Heart left ventricle (tissue), 16 donors: ENCODE measurements at regions not wholly inside any gene's neighbourhood (a gene's known extent, or its start where the extent isn't known, plus 50 kb on each side); places are given as distances from the start of the nearest gene placed in this dataset.

Experiments used
- ATAC-seq, 4 donors: fragments of 200-7000 bp; cut with Tn5 transposase; one replicate each; pipeline ENCODE4 v1.9.1; 2020 to 2022; ENCODE audit warnings: moderate library complexity in 4 of 4, mild to moderate bottlenecking in 3 of 4, moderate number of reproducible peaks in 1 of 4
- DNase-seq, 5 donors: peaks; one replicate each; pipeline ENCODE4 v3.0.0-alpha.2; 2020
- H3K27ac ChIP-seq, 12 donors: fragments of 200-600 bp; sonication (generic) in 4 of 12; one replicate each; pipeline versions ENCODE4 v1.5.0 to v1.8.0; 2016 to 2022; ENCODE audit warnings: mild to moderate bottlenecking in 2 of 12
- H3K27me3 ChIP-seq, 9 donors: fragments of 200-600 bp; sonication (generic) in 2 of 9; one replicate each; pipeline versions ENCODE4 v1.5.1 to v1.8.0; 2016 to 2022; ENCODE audit warnings: mild to moderate bottlenecking in 3 of 9
- H3K36me3 ChIP-seq, 9 donors: fragments of 200-600 bp; sonication (generic) in 2 of 9; one replicate each; pipeline versions ENCODE4 v1.5.0 to v1.8.0; 2018 to 2022; ENCODE audit warnings: mild to moderate bottlenecking in 2 of 9
- H3K4me1 ChIP-seq, 12 donors: fragments of 200-600 bp; sonication (generic) in 4 of 12; one replicate each; pipeline versions ENCODE4 v1.5.0 to v1.8.0; 2016 to 2022; ENCODE audit warnings: mild to moderate bottlenecking in 3 of 12
- H3K4me3 ChIP-seq, 12 donors: fragments of 200-600 bp; sonication (generic) in 4 of 12; one replicate each; pipeline versions ENCODE4 v1.5.0 to v1.8.0; 2017 to 2022; ENCODE audit warnings: mild to moderate bottlenecking in 9 of 12, moderate library complexity in 4 of 12
- H3K9me3 ChIP-seq, 12 donors: fragments of 200-600 bp; sonication (generic) in 4 of 12; one replicate each; pipeline versions ENCODE4 v1.5.0 to v1.8.0; 2016 to 2022; ENCODE audit warnings: mild to moderate bottlenecking in 1 of 12
- POLR2A ChIP-seq, 2 donors: fragments of 450-650 bp; IDR thresholded peaks; one replicate each; pipeline ENCODE4 v1.6.1; 2017; ENCODE audit warnings: antibody characterized with exemption in 2 of 2, mild to moderate bottlenecking in 2 of 2, moderate library complexity in 2 of 2
- WGBS, 4 donors: extraction: QIAGEN DNeasy Blood & Tissue Kit in 2 of 4; methylation state at CpG; one replicate each; pipeline versions ENCODE4 v1.1.5 to v1.1.7; 2013 to 2018; 5-methylcytosine and 5-hydroxymethylcytosine counted together
- intact Hi-C, 10 donors: fragments of 100-400 bp; cut with DNase I; formaldehyde crosslinking; loops; one replicate each; pipeline versions ENCODE4 v1.11.1 to v1.14.2; 2022
- TF ChIP-seq, protein P1 (sequence below), 12 donors: fragments of 200-600 bp; sonication (generic) in 4 of 12; IDR thresholded peaks; one replicate each; pipeline versions ENCODE4 v1.5.0 to v1.8.0; 2018 to 2022; ENCODE audit warnings: antibody characterized with exemption in 12 of 12, mild to moderate bottlenecking in 5 of 12
- donor health status: ischemic (EF 13 %, LVEDD 7.1; RV severe dilation, severe dysfunction).
- donor health status: healthy with polysubstance abuse.
- donor health status: DM: no; HTN: yes; CAD: no.
- donor health status: DM: no; HTN: no; CAD: no.
- donor health status: ischemic (EF 25% LVEDD 6.9; RV normal size, moderate dysfunction).
- donor health status: ischemic (EF 25% LVEDD 5.7; RV mildly dilated, moderate dysfunction).
- donor health status: healthy.
- donor health status: DM: yes; HTN: yes; CAD: no.
- donor health status: ischemic (EF 35%, LVEDD 5.7; RV mildly dilated, moderate dysfunction).
- donor health status: nonischemic (EF 11% LVEDD 7.7; RV severe dilation, severe dysfunction).
- donor health status: DM: yes; HTN: yes; CAD: no.
- donor health status: PGD.
- donor health status: ischemic (EF 29% LVEDD 5.4; RV normal size, mild dysfunction).
- donor health status: nonischemic (EF 23%, LVEDD 6.1; RV moderate dilation, normal function).

GRCh38 chr7:157079116-157079515 lies 59.6 kb upstream of the UBE3C start:
- Histone ChIP-seq H3K36me3 (no peaks in the 10 kb centered on the region), H3K27ac (no peak overlapping the region), H3K27me3 (peaks cover 6 to 71% (median 37%) of the 10 kb centered on the region in 9 donors), H3K4me3 (no peak overlapping the region), H3K9me3 (peaks cover 0 to 20% (median 9%) of the 10 kb centered on the region in 12 donors), H3K4me1 (peaks cover 0 to 5% (median 0%) of the 10 kb centered on the region in 12 donors)
- no peak for DNase-seq
- 78 to 86% (median 80%) methylated on average over 7 of the region's 7 CpGs for WGBS, 4 donors
- TF ChIP-seq, protein P1, sequence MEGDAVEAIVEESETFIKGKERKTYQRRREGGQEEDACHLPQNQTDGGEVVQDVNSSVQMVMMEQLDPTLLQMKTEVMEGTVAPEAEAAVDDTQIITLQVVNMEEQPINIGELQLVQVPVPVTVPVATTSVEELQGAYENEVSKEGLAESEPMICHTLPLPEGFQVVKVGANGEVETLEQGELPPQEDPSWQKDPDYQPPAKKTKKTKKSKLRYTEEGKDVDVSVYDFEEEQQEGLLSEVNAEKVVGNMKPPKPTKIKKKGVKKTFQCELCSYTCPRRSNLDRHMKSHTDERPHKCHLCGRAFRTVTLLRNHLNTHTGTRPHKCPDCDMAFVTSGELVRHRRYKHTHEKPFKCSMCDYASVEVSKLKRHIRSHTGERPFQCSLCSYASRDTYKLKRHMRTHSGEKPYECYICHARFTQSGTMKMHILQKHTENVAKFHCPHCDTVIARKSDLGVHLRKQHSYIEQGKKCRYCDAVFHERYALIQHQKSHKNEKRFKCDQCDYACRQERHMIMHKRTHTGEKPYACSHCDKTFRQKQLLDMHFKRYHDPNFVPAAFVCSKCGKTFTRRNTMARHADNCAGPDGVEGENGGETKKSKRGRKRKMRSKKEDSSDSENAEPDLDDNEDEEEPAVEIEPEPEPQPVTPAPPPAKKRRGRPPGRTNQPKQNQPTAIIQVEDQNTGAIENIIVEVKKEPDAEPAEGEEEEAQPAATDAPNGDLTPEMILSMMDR (IDR thresholded peaks at IDR 0.05): no peak
- TF ChIP-seq POLR2A (IDR thresholded peaks at IDR 0.05): no peak
- ATAC-seq: no peak
- intact Hi-C loops: no loop called here

GRCh38 chr7:157080111-157080730 lies 58.5 kb upstream of the UBE3C start:
- Histone ChIP-seq H3K27me3 (peaks cover 6 to 64% (median 36%) of the 10 kb centered on the region in 9 donors), H3K4me3 (no peak overlapping the region), H3K27ac (no peak overlapping the region), H3K4me1 (peaks cover 0 to 5% (median 0%) of the 10 kb centered on the region in 12 donors), H3K36me3 (no peaks in the 10 kb centered on the region), H3K9me3 (peaks cover 0 to 29% (median 18%) of the 10 kb centered on the region in 12 donors)
- 87 to 91% (median 89%) methylated on average over 10 of the region's 10 CpGs for WGBS, 4 donors
- no peak for ATAC-seq
- TF ChIP-seq, protein P1 (IDR thresholded peaks at IDR 0.05): no peak
- no peak for TF ChIP-seq POLR2A (IDR thresholded peaks at IDR 0.05)
- DNase-seq: no peak
- intact Hi-C loops: no loop called here

DNA sequence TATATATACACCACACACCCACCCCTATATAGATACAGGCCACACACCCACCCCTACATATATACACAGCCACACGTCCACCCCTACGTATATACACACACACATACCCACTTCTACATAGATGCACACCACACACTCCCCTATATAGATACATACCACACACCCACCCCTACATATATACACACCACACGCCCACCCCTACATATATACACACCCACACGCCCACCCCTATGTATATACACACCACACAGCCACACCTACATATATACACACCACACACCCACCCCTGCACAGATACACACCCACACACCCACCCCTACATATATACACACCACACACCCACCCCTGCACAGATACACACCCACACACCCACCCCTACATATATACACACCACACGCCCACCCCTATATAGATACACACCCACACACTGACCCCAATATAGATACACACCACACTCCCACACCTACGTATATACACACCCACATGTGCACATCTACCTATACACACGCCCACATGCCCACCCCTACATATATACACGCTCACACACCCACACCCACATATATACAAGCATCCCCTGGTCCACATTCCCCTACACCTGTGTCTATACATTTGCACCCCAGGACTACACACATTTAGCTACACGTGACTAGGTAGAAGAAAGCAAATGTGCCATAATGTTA lies 52.1 kb upstream of the UBE3C start:
- 80 to 84% (median 82%) methylated on average over 9 of the region's 9 CpGs for WGBS, 4 donors
- DNase-seq (no peak), ATAC-seq (no peak)
- H3K4me3 ChIP-seq: no peak overlapping the region
- intact Hi-C loops: no loop called here
- H3K27ac ChIP-seq: no peak overlapping the region
- peaks cover 0 to 31% (median 19%) of the 10 kb centered on the region in 12 donors for H3K9me3 ChIP-seq
- H3K36me3 ChIP-seq: no peaks in the 10 kb centered on the region
- no peaks in the 10 kb centered on the region for H3K4me1 ChIP-seq
- peaks cover 0 to 13% (median 0%) of the 10 kb centered on the region in 9 donors for H3K27me3 ChIP-seq
- TF ChIP-seq, protein P1 (IDR thresholded peaks at IDR 0.05): no peak
- no peak for TF ChIP-seq POLR2A (IDR thresholded peaks at IDR 0.05)

DNA sequence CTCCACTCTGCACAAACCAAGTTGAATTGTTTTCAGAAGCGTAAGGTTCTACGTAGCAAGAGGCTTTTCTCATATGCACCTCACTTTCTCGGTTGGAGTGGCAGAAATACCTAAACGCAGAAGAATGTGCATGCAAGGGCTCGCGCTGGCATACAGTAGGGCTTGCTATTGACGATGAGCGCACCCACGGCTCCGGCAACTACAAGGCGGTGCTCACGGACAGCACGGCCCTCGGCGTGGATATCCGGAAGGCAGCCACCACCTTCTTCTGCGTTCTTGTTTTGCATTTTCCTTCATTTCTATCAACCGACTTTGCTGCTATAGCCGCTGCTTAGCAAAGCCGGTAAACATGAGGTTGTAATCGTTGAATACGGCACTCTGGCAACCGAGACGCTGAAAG lies 51.1 kb upstream of the UBE3C start:
- DNase-seq: no peak
- no peaks in the 10 kb centered on the region for H3K36me3 ChIP-seq
- TF ChIP-seq, protein P1 (IDR thresholded peaks at IDR 0.05): no peak
- no peak for TF ChIP-seq POLR2A (IDR thresholded peaks at IDR 0.05)
- no peak overlapping the region for H3K4me3 ChIP-seq
- no peak for ATAC-seq
- intact Hi-C loops: no loop called here
- no peaks in the 10 kb centered on the region for H3K4me1 ChIP-seq
- peaks cover 0 to 9% (median 0%) of the 10 kb centered on the region in 9 donors for H3K27me3 ChIP-seq
- WGBS, 4 donors: 89 to 92% (median 90%) methylated on average over 24 of the region's 24 CpGs
- peaks cover 0 to 28% (median 19%) of the 10 kb centered on the region in 12 donors for H3K9me3 ChIP-seq
- no peak overlapping the region for H3K27ac ChIP-seq
